ENCODE measurements at regions not wholly inside any gene's neighbourhood (a gene's known extent, or its start where the extent isn't known, plus 50 kb on each side); places are given as distances from the start of the nearest gene placed in this dataset.

DNA sequence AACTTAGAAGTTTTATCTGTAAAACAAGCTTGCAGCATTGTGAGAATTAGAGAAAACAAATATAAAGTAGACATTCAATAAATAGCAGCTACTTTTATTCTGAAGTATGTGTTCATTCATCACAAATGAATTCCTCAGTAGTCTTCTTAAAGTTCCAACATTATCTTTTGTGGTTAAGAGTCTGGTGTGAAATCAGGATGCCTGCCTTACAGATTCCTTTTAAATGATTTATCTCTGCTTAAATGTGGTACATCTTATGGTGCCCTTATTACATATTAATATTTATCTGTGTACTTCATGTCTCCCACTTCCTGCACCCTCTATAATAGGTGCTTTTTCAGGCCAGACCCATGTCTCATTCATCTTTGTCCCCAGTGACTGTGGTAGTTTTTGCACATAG, 595.0 kb downstream of the STK39 start:
- TF ChIP-seq EZH2 (IDR thresholded peaks at IDR 0.05; ENCODE audit: borderline replicate concordance, insufficient read depth, low read length, poor library complexity, severe bottlenecking) (no peak), TAF1 (IDR thresholded peaks at IDR 0.05; ENCODE audit: low read depth) (no peak), POLR2AphosphoS5 (IDR thresholded peaks at IDR 0.05) (no peak), MXI1 (conservative IDR thresholded peaks at IDR 0.05; ENCODE audit: poor library complexity, severe bottlenecking) (no peak)
- TF ChIP-seq, protein P1, sequence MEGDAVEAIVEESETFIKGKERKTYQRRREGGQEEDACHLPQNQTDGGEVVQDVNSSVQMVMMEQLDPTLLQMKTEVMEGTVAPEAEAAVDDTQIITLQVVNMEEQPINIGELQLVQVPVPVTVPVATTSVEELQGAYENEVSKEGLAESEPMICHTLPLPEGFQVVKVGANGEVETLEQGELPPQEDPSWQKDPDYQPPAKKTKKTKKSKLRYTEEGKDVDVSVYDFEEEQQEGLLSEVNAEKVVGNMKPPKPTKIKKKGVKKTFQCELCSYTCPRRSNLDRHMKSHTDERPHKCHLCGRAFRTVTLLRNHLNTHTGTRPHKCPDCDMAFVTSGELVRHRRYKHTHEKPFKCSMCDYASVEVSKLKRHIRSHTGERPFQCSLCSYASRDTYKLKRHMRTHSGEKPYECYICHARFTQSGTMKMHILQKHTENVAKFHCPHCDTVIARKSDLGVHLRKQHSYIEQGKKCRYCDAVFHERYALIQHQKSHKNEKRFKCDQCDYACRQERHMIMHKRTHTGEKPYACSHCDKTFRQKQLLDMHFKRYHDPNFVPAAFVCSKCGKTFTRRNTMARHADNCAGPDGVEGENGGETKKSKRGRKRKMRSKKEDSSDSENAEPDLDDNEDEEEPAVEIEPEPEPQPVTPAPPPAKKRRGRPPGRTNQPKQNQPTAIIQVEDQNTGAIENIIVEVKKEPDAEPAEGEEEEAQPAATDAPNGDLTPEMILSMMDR (IDR thresholded peaks at IDR 0.05; ENCODE audit: poor library complexity, severe bottlenecking), result no peak
- TF ChIP-seq, protein P2, sequence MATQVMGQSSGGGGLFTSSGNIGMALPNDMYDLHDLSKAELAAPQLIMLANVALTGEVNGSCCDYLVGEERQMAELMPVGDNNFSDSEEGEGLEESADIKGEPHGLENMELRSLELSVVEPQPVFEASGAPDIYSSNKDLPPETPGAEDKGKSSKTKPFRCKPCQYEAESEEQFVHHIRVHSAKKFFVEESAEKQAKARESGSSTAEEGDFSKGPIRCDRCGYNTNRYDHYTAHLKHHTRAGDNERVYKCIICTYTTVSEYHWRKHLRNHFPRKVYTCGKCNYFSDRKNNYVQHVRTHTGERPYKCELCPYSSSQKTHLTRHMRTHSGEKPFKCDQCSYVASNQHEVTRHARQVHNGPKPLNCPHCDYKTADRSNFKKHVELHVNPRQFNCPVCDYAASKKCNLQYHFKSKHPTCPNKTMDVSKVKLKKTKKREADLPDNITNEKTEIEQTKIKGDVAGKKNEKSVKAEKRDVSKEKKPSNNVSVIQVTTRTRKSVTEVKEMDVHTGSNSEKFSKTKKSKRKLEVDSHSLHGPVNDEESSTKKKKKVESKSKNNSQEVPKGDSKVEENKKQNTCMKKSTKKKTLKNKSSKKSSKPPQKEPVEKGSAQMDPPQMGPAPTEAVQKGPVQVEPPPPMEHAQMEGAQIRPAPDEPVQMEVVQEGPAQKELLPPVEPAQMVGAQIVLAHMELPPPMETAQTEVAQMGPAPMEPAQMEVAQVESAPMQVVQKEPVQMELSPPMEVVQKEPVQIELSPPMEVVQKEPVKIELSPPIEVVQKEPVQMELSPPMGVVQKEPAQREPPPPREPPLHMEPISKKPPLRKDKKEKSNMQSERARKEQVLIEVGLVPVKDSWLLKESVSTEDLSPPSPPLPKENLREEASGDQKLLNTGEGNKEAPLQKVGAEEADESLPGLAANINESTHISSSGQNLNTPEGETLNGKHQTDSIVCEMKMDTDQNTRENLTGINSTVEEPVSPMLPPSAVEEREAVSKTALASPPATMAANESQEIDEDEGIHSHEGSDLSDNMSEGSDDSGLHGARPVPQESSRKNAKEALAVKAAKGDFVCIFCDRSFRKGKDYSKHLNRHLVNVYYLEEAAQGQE (IDR thresholded peaks at IDR 0.05; ENCODE audit: borderline replicate concordance), result no peak

Measured in neural cell (in vitro differentiated cells).